Stimulated activated CD8-positive, alpha-beta memory T cell treated with anti-CD3 and anti-CD28 coated beads, Interleukin-4, amount 100 ng/mL, for 4 hours (primary cell): ENCODE measurements at regions not wholly inside any gene's neighbourhood (a gene's known extent, or its start where the extent isn't known, plus 50 kb on each side); places are given as distances from the start of the nearest gene placed in this dataset.

ENCODE experiments used
- DNase-seq, 2 donors: peaks; one replicate each; pipeline ENCODE4 v3.0.0-alpha.2; 2020; ENCODE audit warnings: low read depth in 2 of 2, low spot score in 1 of 2

DNA sequence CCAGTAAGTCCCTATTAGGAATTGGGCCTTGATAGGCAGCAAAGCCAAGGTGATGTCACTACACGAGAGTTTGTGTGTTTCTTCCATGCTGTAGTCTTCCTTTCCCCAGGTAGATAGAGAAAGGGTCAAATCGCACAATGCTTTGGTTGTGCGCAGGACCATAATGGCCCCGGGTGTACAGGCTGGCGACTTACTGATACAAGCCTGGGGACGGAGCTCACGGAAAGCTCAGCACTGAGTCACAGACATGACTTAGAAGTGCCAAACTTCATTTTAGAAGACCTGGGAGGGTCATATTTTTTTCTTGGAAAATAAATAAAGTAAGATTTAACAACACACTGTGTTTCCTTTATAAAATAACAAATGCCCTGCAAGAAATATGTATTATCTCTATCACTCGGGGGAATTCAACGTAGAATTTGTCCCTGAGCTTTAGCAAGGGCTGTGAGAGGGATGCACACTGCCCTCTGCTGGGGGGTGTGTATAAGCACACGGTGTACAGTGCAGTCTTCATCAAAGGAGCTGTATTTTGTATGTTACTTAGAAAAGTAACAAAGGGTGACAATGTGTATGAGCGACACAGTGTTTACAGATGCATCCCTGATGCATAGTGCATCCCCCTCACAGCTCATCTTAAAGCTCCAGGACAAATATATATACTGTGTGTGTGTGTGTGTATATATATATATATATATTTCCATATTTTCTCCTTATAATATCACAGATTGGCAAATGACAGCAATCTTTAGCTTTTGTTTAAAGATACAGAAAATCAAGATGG is 254.5 kb upstream of the VEGFC start:
- no peak for DNase-seq

DNA sequence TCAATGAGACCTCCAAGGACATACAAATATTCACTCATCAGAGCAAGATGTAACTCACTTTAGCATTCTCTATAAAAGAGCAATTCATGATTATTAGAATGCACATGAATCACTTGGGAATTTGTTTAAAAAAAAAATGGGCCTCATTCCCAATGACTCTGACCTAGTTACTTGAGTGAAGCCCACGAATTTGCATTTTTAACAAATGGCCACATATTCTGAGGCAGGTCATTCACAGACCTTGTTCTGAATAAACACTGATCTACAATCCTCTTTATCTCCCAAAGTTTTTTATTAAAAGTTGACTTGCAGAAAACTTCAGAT is 255.1 kb upstream of the VEGFC start:
- no peak for DNase-seq

DNA sequence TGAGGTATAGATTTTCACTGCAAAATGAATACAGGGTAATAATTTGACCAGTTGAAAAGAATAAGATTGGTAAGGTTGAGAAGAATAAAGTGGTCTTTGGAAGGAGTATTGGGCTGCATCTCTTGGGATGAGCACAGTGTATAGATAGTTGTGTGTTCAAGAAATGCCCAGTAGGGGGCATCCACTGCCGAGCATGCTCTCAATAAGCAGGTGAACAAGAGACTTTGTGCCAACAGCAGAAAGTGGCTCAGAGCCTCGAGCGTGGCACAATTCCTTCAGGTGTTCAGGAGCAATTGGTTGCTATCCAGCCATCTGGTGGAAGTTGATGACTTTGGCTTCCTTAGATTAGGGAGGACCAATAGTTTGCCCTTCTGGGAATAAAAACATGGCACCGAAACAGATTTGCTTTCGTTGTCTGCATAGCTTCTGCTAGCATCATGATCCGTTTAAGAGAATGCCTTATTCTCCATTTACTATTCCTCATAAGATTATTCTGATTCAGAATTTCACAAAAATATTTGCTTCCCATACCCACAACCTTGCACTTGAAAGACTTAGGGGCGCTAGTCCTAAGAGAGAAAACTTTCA is 258.1 kb upstream of the NEIL3 start:
- DNase-seq, result no peak

GRCh38 chr4:177052211-177052934 is 257.3 kb upstream of the NEIL3 start:
- no peak for DNase-seq

DNA sequence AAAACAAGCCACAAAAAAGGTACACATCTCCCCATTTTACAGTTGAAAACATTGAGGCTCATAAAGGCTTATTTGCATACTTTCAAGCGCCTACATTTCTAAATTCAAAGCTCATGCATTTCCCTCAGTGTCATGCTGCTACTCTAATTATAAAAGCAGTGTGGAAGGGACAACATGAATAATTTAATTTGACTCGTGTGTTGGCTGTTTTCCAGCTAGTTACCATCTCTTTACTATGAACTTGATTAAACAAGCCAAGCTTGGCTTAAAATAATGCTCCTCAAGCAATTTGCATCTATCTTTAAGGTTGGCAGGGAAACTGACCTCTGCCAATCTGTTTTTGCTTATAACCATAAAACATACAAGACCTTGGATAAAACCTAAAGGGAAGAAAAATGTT is 252.5 kb upstream of the NEIL3 start:
- DNase-seq, result no peak

GRCh38 chr4:177064116-177064515 is 245.6 kb upstream of the NEIL3 start:
- DNase-seq, result no peak

DNA sequence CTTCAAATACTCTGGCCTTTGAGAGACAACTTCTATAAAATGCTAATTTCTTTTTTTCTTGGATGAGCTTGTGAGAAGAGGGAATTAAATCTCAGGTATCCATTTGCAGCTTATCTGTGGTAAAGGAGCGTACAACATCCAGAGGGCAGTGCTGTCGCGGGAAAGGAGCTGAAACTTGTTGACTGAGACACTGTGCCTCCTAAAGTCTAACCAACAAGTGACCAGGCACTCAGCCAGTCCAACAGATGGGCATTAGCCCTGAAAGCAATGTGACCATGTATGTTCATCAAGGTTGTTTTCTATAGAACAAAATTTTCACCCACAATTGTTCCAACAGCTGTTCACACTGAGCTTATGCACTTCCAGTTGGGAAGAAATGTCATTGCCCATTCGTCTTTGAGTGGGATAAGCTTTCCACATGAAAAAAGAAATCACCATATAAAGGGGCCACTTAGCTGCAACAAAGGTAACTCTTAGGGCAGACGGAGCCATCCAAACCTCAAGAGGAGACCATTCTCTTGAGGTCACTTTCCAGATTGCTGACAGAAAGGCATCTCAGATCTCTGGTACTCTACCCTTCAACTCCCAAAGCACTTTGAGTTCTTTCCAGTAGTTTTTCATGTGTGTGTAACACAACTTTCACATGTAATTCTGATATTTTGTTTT is 244.8 kb upstream of the NEIL3 start:
- no peak for DNase-seq

GRCh38 chr4:177066746-177067145 is 242.9 kb upstream of the NEIL3 start:
- DNase-seq, result no peak

- no peak for DNase-seq
Measured at GRCh38 chr4:177070533-177071058, 239.1 kb upstream of the NEIL3 start.

- DNase-seq, result no peak
Measured at GRCh38 chr4:177077095-177077971, 232.3 kb upstream of the NEIL3 start.

GRCh38 chr4:177079327-177079726 is 230.3 kb upstream of the NEIL3 start:
- DNase-seq, result no peak

DNA sequence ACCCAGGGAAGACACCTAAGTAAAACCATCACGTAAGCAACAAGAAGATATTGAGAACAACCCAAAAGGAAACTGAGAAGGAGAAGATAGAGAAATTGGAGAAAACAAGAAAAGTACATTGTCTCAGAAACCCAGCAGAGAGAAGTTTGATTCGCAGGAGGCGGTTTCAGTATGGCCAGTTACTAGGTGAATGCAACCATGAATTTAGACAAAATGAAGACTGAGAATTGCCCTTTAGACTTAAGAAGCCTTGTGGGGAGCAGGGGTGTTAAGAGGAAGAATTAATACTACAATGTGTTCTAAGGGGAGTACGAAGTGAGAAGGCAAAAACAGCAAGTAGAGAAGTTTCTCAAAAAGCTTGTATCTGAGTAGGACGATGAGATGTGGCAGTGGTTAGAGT is 229.3 kb upstream of the NEIL3 start:
- no peak for DNase-seq

DNA sequence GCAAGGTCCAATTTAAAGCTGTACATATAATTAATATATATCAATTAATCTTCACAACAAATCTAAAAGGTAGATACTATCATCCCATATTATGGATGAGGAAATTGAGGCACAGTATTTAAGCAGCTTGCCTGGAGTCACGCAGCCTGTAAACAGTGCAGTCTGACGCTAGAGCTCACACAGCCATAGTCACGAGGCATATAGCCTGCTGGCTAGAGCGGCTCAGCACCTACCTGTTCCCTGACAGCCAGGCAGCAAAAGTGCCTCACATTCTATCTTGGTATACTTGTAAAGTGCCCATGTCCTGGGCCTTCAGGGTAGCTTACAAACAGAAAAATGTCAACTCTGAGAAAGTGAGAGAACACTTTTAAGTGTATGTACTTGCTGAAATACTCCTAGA is 222.6 kb upstream of the NEIL3 start:
- DNase-seq, result no peak

DNA sequence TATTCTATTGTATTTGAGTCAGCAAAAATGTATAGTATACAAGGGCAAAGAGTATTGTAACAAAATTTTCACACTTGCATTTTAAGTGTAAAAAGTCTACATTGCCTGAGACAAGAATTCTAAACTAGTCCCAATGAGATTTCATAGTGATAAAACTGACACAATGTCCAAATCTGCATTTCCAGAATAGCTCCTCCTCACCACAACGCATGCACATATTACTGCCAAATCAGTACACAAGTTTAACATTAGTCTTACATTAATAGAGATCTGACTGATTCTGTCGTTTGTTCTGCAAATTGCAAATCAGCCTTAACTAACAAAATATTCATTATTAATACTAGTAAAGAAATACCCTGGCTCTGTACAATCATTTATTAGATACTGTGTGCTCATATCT is 222.2 kb upstream of the NEIL3 start:
- no peak for DNase-seq

DNA sequence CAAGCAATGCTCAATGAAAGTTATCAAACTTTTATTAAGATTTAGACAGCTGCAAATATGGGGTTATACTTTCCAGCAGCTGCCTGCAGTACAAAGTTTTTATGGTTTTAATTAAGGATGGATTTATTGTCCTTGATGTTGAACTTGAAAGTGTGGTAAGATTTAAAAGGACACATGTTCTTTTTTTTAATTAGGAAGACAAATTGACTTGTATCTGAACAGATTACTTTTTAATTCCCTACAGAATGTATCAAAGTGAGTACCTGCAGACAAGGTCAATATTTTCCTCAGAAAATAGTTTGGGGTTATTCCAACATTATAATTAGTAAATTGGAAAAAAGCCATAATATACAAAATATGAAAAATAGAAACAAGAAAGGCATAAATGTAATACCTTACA is 218.2 kb upstream of the NEIL3 start:
- no peak for DNase-seq

DNA sequence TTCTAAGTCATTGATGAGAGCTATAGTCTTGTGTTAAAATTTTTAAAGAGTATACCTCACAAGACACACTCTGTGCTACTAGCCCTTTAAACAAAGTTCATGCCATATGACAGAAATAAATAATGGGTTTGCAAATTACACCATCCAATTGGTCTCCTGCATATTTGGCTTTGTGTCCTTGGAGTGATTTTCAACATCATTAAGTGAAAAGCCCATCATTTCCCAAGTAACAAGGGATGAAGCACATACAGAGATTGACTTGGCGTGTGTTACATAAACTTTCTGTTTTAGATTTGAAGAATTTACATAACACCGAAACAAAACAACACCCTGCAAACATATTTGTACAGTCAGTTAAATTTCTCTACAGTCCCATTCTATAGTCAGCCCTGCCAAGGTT is 216.9 kb upstream of the NEIL3 start:
- DNase-seq, result no peak

GRCh38 chr4:177093964-177094363 is 215.7 kb upstream of the NEIL3 start:
- DNase-seq, result no peak

DNA sequence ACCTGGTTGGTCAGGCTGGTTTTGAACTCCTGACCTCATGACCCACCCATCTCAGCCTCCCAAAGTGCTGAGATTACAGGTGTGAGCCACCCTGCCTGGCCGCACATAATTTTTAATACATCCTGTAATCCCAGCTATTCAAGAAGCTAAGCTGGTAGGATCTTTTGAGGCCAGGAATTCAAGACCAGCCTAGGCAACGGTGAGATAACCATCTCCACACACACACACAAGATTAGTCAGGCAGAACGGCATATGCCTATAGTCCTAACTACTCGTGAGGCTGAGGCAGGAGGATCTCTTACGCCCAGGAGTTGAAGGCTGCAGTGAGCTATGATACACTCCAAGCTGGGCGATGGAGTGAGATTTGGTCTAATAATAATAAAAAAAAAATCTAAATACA is 212.4 kb upstream of the NEIL3 start:
- no peak for DNase-seq

GRCh38 chr4:177099211-177099610 is 210.5 kb upstream of the NEIL3 start:
- DNase-seq, result no peak

GRCh38 chr4:177100307-177100706 is 209.4 kb upstream of the NEIL3 start:
- no peak for DNase-seq

DNA sequence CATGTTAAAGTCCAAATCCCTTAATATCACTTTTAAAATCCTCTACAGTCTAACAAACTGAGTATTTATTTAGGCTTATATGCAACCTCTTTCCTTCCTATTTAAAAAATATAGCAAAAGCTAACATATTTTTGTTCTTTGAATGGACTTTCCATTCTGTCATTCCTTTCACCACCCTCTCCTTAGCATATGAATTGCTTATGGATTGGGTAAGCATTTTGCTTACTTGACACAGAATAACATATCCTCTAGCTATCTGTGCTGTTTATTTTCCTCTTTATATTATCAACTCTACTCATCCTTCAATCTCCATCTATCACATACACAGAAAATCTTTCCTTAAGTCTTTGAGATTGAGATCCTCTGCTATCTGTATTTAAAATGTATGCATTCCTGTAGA is 206.1 kb upstream of the NEIL3 start:
- no peak for DNase-seq
